ENCODE measurements at regions not wholly inside any gene's neighbourhood (a gene's known extent, or its start where the extent isn't known, plus 50 kb on each side); places are given as distances from the start of the nearest gene placed in this dataset.

GRCh38 chr5:33338336-33339110 lies 102.2 kb upstream of the TARS1 start:
- TF ChIP-seq CTCF (IDR thresholded peaks at IDR 0.05; ENCODE audit: insufficient read depth, low read depth, low read length, missing control alignments), result no peak
- H3K4me3 ChIP-seq (ENCODE audit: low read length), result no peak overlapping the region
- no peak for DNase-seq (ENCODE audit: low read depth)

DNA sequence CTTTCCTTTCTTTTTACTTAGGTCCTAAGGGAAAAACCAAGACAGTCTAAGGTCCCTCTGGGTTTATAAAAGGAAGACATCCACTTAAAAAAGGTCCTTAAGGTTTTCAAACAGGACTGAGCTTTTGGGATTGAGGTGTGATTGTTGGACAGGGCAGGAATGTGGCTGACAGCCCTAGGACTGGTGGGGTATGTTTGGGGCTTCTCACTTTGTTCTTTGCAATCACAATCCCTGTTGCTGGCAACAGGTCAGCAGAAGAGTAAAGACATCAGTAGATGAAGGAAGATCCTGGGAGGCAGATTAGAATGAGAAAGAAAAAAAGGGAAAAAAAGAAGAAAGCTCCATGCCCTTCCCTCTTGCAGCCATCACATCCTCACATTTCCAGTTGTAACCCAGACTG lies 101.4 kb upstream of the TARS1 start:
- no peak for DNase-seq (ENCODE audit: low read depth)
- H3K4me3 ChIP-seq (ENCODE audit: low read length), result no peak overlapping the region

GRCh38 chr5:33340195-33340594 lies 100.6 kb upstream of the TARS1 start:
- DNase-seq (ENCODE audit: low read depth), result no peak
- H3K4me3 ChIP-seq (ENCODE audit: low read length), result no peak overlapping the region
- no peak for TF ChIP-seq CTCF (IDR thresholded peaks at IDR 0.05; ENCODE audit: insufficient read depth, low read depth, low read length, missing control alignments)

More for the DNA sequence above, 101.4 kb upstream of the TARS1 start:
- no peak for TF ChIP-seq CTCF (IDR thresholded peaks at IDR 0.05; ENCODE audit: insufficient read depth, low read depth, low read length, missing control alignments)

- TF ChIP-seq CTCF (IDR thresholded peaks at IDR 0.05; ENCODE audit: insufficient read depth, low read depth, low read length, missing control alignments), result no peak
- H3K4me3 ChIP-seq (ENCODE audit: low read length), result no peak overlapping the region
- no peak for DNase-seq (ENCODE audit: low read depth)
Measured at GRCh38 chr5:33341351-33341750, 99.4 kb upstream of the TARS1 start.

- no peak overlapping the region for H3K4me3 ChIP-seq (ENCODE audit: low read length)
- DNase-seq (ENCODE audit: low read depth), result peak; percentile 82
- TF ChIP-seq CTCF (IDR thresholded peaks at IDR 0.05; ENCODE audit: insufficient read depth, low read depth, low read length, missing control alignments), result no peak
Measured at GRCh38 chr5:33343676-33344327, 97.0 kb upstream of the TARS1 start.

GRCh38 chr5:33346534-33346933 lies 94.2 kb upstream of the TARS1 start:
- no peak overlapping the region for H3K4me3 ChIP-seq (ENCODE audit: low read length)
- no peak for TF ChIP-seq CTCF (IDR thresholded peaks at IDR 0.05; ENCODE audit: insufficient read depth, low read depth, low read length, missing control alignments)
- no peak for DNase-seq (ENCODE audit: low read depth)

All from epithelial cell of esophagus (primary cell).